Thoracic aorta (tissue), 2 donors: ENCODE measurements at regions not wholly inside any gene's neighbourhood (a gene's known extent, or its start where the extent isn't known, plus 50 kb on each side); places are given as distances from the start of the nearest gene placed in this dataset.

Experiments used
- ATAC-seq: fragments of 150-250 bp; one replicate; pipeline ENCODE4 v1.8.0; 2017; ENCODE audit warnings: low read depth; ENCODE audit not compliant: insufficient number of reproducible peaks, low FRiP score
- DNase-seq: peaks from one replicate; pipeline ENCODE4 v3.0.0-alpha.2; 2020; ENCODE audit warnings: low spot score
- H3K27ac ChIP-seq, 2 donors: fragments of 200-600 bp; sonication (generic); 1 replicate in 1 of 2; 2 replicates in 1 of 2; pipeline ENCODE4 v1.5.1; 2016; ENCODE audit warnings: mild to moderate bottlenecking in 2 of 2, moderate library complexity in 2 of 2
- H3K27me3 ChIP-seq: fragments of 200-600 bp; sonication (generic); replicated peaks from 2 replicates; pipeline ENCODE4 v1.6.0; 2016; ENCODE audit warnings: mild to moderate bottlenecking; ENCODE audit not compliant: insufficient read depth
- H3K36me3 ChIP-seq: fragments of 200-600 bp; sonication (generic); one replicate; pipeline ENCODE4 v1.5.1; 2016
- H3K4me1 ChIP-seq, 2 donors: fragments of 200-600 bp; sonication (generic); 1 replicate in 1 of 2; 2 replicates in 1 of 2; pipeline versions ENCODE4 v1.5.1 to v1.6.0; 2016; ENCODE audit warnings: low read depth in 2 of 2, mild to moderate bottlenecking in 1 of 2; ENCODE audit not compliant: control insufficient read depth in 1 of 2
- H3K4me3 ChIP-seq: fragments of 200-600 bp; sonication (generic); 2 replicates; pipeline ENCODE4 v1.5.1; 2016; ENCODE audit warnings: mild to moderate bottlenecking
- H3K9me3 ChIP-seq: fragments of 200-600 bp; sonication (generic); 2 replicates; pipeline ENCODE4 v1.5.1; 2016
- TF ChIP-seq, protein P1 (sequence below): fragments of 200-600 bp; sonication (generic); IDR thresholded peaks from one replicate; pipeline ENCODE4 v1.5.1; 2019; ENCODE audit warnings: antibody characterized with exemption

DNA sequence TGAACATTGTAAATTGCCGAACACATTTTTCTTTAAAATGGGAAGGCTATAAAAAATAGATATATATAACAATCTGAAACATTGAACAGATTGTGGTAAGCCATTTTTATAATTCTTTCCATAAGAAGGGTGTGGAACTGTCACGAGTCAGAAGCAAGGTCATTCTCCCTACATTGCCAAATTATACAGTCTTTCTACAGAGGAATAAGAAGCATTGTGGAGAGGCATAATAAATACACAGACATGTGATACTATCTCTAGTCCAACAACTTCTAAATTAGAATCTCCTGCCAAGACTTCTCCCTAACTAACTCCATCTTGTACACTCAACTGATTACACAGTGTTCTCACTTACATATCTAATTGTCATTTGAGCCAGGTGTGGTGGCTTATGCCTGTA is 227.9 kb downstream of the CENPF start:
- no peak for DNase-seq
- Histone ChIP-seq H3K4me1 (no peaks in the 10 kb centered on the region), H3K27me3 (no peaks in the 10 kb centered on the region), H3K9me3 (no peaks in the 10 kb centered on the region), H3K27ac (no peak overlapping the region), H3K4me3 (no peak overlapping the region), H3K36me3 (no peaks in the 10 kb centered on the region)
- TF ChIP-seq, protein P1, sequence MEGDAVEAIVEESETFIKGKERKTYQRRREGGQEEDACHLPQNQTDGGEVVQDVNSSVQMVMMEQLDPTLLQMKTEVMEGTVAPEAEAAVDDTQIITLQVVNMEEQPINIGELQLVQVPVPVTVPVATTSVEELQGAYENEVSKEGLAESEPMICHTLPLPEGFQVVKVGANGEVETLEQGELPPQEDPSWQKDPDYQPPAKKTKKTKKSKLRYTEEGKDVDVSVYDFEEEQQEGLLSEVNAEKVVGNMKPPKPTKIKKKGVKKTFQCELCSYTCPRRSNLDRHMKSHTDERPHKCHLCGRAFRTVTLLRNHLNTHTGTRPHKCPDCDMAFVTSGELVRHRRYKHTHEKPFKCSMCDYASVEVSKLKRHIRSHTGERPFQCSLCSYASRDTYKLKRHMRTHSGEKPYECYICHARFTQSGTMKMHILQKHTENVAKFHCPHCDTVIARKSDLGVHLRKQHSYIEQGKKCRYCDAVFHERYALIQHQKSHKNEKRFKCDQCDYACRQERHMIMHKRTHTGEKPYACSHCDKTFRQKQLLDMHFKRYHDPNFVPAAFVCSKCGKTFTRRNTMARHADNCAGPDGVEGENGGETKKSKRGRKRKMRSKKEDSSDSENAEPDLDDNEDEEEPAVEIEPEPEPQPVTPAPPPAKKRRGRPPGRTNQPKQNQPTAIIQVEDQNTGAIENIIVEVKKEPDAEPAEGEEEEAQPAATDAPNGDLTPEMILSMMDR, result no peak
- ATAC-seq, result no peak

DNA sequence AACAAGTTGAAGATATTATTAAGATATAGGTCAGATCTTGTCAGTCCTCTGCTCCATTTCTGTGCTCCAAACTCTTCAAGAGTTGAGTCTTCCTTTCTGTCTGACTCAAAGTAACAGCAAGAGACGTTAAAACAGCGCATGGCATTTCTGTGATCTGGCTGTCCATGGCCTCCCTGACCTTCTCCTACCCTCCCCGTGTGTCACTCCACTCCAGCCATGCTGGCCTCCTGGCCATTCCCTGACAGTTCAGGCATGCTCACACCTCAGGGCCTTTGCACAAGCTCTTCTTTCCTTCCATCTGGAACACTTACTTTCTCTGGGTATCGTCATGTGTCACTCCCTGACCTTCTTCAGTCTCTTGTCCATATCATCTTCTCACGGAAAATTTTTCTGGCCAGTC is 229.0 kb downstream of the CENPF start:
- Histone ChIP-seq H3K27me3 (no peaks in the 10 kb centered on the region), H3K27ac (no peak overlapping the region), H3K36me3 (no peaks in the 10 kb centered on the region), H3K4me1 (no peaks in the 10 kb centered on the region), H3K4me3 (no peak overlapping the region), H3K9me3 (no peaks in the 10 kb centered on the region)
- TF ChIP-seq, protein P1, result no peak
- ATAC-seq (no peak), DNase-seq (no peak)

DNA sequence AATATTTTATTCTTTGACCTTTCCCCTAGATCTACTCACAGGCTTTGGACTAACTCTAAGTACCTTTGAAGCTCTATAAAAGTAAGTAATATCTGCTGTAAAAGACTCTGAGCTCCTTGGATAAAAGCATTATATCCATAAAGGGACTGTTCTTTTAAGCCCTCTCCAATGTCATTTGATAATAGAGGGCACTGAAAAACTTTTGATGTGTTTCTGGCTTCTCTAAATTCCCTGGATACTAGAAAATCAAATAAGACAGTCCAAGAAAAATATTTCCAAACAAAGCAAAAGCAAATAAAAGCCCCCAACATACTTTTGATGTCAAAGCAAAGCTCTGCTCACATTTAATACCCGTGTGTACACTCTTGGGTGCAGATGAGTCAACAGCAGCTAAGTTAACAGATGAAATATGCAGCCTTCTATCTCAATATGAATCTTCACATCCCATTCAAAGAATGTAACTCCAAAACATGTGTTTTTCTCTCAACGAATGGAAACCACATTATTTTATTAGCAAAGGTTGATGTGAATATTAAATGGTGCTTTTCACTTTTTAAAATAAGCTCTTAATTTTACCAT is 230.3 kb downstream of the CENPF start:
- TF ChIP-seq, protein P1, result no peak
- no peaks in the 10 kb centered on the region for H3K9me3 ChIP-seq
- H3K4me1 ChIP-seq, result no peaks in the 10 kb centered on the region
- no peaks in the 10 kb centered on the region for H3K36me3 ChIP-seq
- H3K27me3 ChIP-seq, result no peaks in the 10 kb centered on the region
- H3K4me3 ChIP-seq, result no peak overlapping the region
- DNase-seq, result no peak
- no peak for ATAC-seq
- H3K27ac ChIP-seq, result no peak overlapping the region

DNA sequence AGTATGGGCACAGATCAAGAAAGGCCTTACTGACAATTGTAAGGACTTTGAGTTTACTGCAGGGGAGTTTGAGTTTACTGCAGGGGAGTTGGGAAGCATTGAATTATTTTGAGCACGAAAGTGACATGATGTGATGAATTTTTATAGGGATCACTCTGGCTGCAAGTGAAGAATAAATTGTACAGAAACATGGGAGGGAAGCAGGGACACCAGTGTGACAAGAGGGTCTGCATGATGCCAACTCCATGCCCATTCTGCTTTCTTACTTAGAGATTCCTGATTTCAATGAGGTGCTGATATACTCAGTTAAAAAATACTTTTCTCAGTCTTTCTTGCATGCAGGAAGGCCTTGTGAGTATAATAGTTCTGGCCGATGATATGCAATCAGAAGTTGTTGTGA is 234.4 kb downstream of the CENPF start:
- H3K9me3 ChIP-seq, result no peaks in the 10 kb centered on the region
- H3K36me3 ChIP-seq, result no peaks in the 10 kb centered on the region
- DNase-seq, result no peak
- H3K4me1 ChIP-seq, result no peaks in the 10 kb centered on the region
- no peak for ATAC-seq
- H3K27ac ChIP-seq, result no peak overlapping the region
- TF ChIP-seq, protein P1, result no peak
- no peak overlapping the region for H3K4me3 ChIP-seq
- no peaks in the 10 kb centered on the region for H3K27me3 ChIP-seq

DNA sequence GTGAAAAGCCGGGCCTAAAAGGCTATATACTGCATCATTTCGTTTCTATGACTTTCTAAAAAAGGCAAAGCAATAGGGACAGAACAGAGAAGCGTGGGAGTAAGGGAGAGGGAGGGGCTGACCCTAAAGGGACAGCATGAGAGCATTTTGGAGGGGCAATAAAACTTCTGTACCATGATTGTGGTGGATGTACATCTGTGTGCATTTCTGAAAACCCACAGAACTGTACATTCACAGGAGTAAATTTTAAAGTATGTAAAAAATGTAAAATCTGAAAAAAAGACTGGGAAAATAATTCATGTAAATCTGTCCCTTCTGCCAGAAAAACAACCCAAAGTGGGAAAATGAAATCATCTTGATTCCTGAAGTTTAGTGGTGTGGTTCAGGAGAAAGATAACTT is 235.4 kb downstream of the CENPF start:
- DNase-seq, result no peak
- TF ChIP-seq, protein P1, result no peak
- no peak for ATAC-seq
- no peak overlapping the region for H3K27ac ChIP-seq
- H3K27me3 ChIP-seq, result no peaks in the 10 kb centered on the region
- no peaks in the 10 kb centered on the region for H3K4me1 ChIP-seq
- H3K36me3 ChIP-seq, result no peaks in the 10 kb centered on the region
- no peak overlapping the region for H3K4me3 ChIP-seq
- no peaks in the 10 kb centered on the region for H3K9me3 ChIP-seq
